Endodermal cell (in vitro differentiated cells): ENCODE measurements at regions not wholly inside any gene's neighbourhood (a gene's known extent, or its start where the extent isn't known, plus 50 kb on each side); places are given as distances from the start of the nearest gene placed in this dataset.
A peak's percentile ranks its signal among the peaks of the same experiment; 100 is the strongest.

Experiments
- DNase-seq: peaks from one replicate; pipeline ENCODE4 v3.0.0-alpha.2; 2017
- H3K27ac ChIP-seq: 2 replicates; pipeline ENCODE4 v1.5.1; 2013; ENCODE audit warnings: mild to moderate bottlenecking, low read depth, low read length, moderate library complexity
- H3K27me3 ChIP-seq: 2 replicates; pipeline ENCODE4 v1.6.1; 2013; ENCODE audit warnings: mild to moderate bottlenecking, low read length, moderate library complexity; ENCODE audit not compliant: insufficient read depth, control insufficient read depth, poor library complexity, severe bottlenecking
- H3K36me3 ChIP-seq: 2 replicates; pipeline ENCODE4 v1.7.0; 2013; ENCODE audit warnings: mild to moderate bottlenecking, low read length, moderate library complexity; ENCODE audit not compliant: control insufficient read depth, insufficient read depth
- H3K4me1 ChIP-seq: one replicate; pipeline ENCODE4 v1.7.0; 2013; ENCODE audit warnings: low read length; ENCODE audit not compliant: control insufficient read depth, insufficient read depth
- H3K4me3 ChIP-seq: 2 replicates; pipeline ENCODE4 v1.5.1; 2013; ENCODE audit warnings: mild to moderate bottlenecking, low read length, moderate library complexity
- H3K9ac ChIP-seq: 2 replicates; pipeline ENCODE4 v1.6.1; 2013; ENCODE audit warnings: mild to moderate bottlenecking, low read length, moderate library complexity; ENCODE audit not compliant: poor library complexity, severe bottlenecking; ENCODE audit errors: extremely low read depth
- H3K9me3 ChIP-seq: 2 replicates; pipeline ENCODE4 v1.6.1; 2013; ENCODE audit warnings: mild to moderate bottlenecking, low read length, moderate library complexity; ENCODE audit not compliant: control insufficient read depth
- H3K27ac Mint-ChIP-seq: 2 replicates; pipeline ENCODE4 v1.8.0; 2020; ENCODE audit warnings: mixed read lengths
- H3K27me3 Mint-ChIP-seq: 2 replicates; pipeline ENCODE4 v1.8.0; 2021; ENCODE audit warnings: mild to moderate bottlenecking, mixed read lengths; ENCODE audit not compliant: insufficient read depth
- H3K36me3 Mint-ChIP-seq: 2 replicates; pipeline ENCODE4 v1.8.0; 2020; ENCODE audit warnings: low read depth, mixed read lengths
- H3K4me1 Mint-ChIP-seq: 2 replicates; pipeline ENCODE4 v1.8.0; 2020; ENCODE audit warnings: mixed read lengths
- H3K4me3 Mint-ChIP-seq: 2 replicates; pipeline ENCODE4 v1.8.0; 2020; ENCODE audit warnings: mild to moderate bottlenecking, moderate library complexity, mixed read lengths
- H3K9me3 Mint-ChIP-seq: 2 replicates; pipeline ENCODE4 v1.8.0; 2020; ENCODE audit warnings: mild to moderate bottlenecking, mixed read lengths
- WGBS, 2 experiments: methylation state at CpG; one replicate each; pipeline versions ENCODE4 v1.1.5 to v1.1.7; 2013; ENCODE audit warnings: missing lambda C conversion rate in 2 of 2, mixed read lengths in 1 of 2; ENCODE audit not compliant: insufficient coverage in 1 of 2, insufficient read length in 1 of 2; 5-methylcytosine and 5-hydroxymethylcytosine counted together
- TF ChIP-seq, protein P1 (sequence below): fragments of 200-600 bp; sonication (generic); conservative IDR thresholded peaks from 2 replicates; pipeline ENCODE4 v1.5.0; 2021; ENCODE audit warnings: antibody characterized with exemption, mild to moderate bottlenecking

DNA sequence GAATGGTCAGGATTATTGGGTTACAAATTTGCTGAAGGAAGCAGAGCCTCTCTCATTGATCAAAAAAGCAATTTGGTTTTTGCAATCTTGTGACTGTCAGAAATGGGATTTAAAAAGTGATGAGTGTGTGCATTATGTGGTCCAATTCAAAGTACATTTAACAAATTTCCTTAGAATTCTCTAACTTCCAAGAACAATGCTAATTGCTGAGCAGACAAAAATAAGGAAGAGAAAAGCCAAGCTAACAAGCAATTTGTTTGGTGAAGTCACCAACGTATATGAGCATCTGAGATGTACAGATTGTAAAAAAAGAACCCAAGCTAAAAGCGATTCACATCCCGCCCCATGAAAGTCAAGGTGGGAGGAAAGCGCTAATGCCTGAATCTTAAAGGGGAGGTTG lies 1643.9 kb downstream of the CDH8 start:
- peaks cover 6% of the 10 kb centered on the region for H3K4me1 Mint-ChIP-seq
- WGBS, 2 experiments: 89 to 99% methylated on average over 4 of the region's 4 CpGs
- Histone ChIP-seq H3K4me1 (no peaks in the 10 kb centered on the region), H3K9me3 (no peaks in the 10 kb centered on the region), H3K4me3 (no peak overlapping the region), H3K27me3 (no peaks in the 10 kb centered on the region), H3K27ac (no peak overlapping the region), H3K36me3 (no peaks in the 10 kb centered on the region), H3K9ac (no peak overlapping the region)
- H3K36me3 Mint-ChIP-seq: no peaks in the 10 kb centered on the region
- no peak overlapping the region for H3K27ac Mint-ChIP-seq
- H3K4me3 Mint-ChIP-seq: no peak overlapping the region
- DNase-seq: no peak
- no peaks in the 10 kb centered on the region for H3K27me3 Mint-ChIP-seq
- TF ChIP-seq, protein P1, sequence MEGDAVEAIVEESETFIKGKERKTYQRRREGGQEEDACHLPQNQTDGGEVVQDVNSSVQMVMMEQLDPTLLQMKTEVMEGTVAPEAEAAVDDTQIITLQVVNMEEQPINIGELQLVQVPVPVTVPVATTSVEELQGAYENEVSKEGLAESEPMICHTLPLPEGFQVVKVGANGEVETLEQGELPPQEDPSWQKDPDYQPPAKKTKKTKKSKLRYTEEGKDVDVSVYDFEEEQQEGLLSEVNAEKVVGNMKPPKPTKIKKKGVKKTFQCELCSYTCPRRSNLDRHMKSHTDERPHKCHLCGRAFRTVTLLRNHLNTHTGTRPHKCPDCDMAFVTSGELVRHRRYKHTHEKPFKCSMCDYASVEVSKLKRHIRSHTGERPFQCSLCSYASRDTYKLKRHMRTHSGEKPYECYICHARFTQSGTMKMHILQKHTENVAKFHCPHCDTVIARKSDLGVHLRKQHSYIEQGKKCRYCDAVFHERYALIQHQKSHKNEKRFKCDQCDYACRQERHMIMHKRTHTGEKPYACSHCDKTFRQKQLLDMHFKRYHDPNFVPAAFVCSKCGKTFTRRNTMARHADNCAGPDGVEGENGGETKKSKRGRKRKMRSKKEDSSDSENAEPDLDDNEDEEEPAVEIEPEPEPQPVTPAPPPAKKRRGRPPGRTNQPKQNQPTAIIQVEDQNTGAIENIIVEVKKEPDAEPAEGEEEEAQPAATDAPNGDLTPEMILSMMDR: no peak
- no peaks in the 10 kb centered on the region for H3K9me3 Mint-ChIP-seq

DNA sequence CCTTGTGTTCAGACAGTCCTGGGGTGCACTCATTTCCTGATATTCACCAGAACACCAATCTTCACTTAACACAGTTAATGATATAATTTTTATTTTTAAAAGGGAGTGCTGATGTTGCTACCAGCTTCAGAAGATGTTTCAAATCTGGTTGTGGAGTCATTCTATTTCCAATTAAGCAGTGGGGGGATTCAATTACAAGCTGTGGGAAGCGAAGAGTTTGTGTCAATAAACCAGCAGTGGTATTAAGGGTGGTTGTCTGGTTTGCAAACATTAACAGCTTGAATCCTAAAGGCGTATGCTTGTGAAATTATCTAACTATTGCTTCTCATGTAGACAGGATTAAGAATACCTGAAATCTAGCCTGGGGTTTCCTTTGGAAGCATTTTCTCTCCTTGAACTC lies 1637.5 kb upstream of the GOT2 start:
- 66 to 71% methylated on average over 1 to 2 of the region's 2 CpGs for WGBS, 2 experiments
- Histone ChIP-seq H3K4me1 (peaks cover 19% of the 10 kb centered on the region), H3K27me3 (no peaks in the 10 kb centered on the region), H3K4me3 (peak overlapping the region; percentile 5), H3K9ac (no peak overlapping the region), H3K27ac (no peak overlapping the region), H3K36me3 (no peaks in the 10 kb centered on the region), H3K9me3 (peaks cover 12% of the 10 kb centered on the region)
- Mint-ChIP-seq H3K27ac (peak overlapping the region; percentile 8), H3K36me3 (peaks cover 9% of the 10 kb centered on the region), H3K4me3 (no peak overlapping the region), H3K27me3 (peaks cover 2% of the 10 kb centered on the region), H3K9me3 (peaks cover 14% of the 10 kb centered on the region), H3K4me1 (peaks cover 39% of the 10 kb centered on the region)
- DNase-seq: no peak
- TF ChIP-seq, protein P1: no peak

DNA sequence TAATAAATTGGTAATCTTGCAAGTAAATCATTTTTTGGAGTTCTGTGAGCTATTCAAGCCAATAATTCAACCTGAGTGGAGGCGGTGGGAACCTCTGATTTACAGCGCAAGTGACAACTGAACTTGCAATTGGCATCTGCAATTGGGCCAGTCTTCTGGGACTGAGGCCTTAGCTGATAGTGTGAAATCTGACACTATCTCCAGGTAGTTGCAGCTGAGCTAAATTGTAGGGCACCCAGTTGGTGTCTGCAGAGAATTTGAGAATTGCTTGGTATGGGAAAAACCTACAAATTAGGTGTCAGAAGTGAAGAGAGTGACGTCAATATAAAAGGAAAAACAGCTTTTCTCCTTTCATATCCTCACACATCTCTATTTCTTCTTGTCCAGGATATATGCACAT lies 1633.6 kb upstream of the GOT2 start:
- Mint-ChIP-seq H3K4me3 (no peak overlapping the region), H3K4me1 (peaks cover 63% of the 10 kb centered on the region), H3K27me3 (no peaks in the 10 kb centered on the region), H3K9me3 (peaks cover 14% of the 10 kb centered on the region), H3K36me3 (peaks cover 9% of the 10 kb centered on the region), H3K27ac (no peak overlapping the region)
- Histone ChIP-seq H3K4me3 (no peak overlapping the region), H3K27me3 (no peaks in the 10 kb centered on the region), H3K4me1 (peaks cover 25% of the 10 kb centered on the region), H3K9ac (no peak overlapping the region), H3K9me3 (peaks cover 12% of the 10 kb centered on the region), H3K36me3 (no peaks in the 10 kb centered on the region), H3K27ac (no peak overlapping the region)
- TF ChIP-seq, protein P1: no peak
- 70 to 83% methylated on average over 3 of the region's 3 CpGs for WGBS, 2 experiments
- peak; percentile 54 for DNase-seq
